Nephron progenitor cell (in vitro differentiated cells): ENCODE measurements at regions not wholly inside any gene's neighbourhood (a gene's known extent, or its start where the extent isn't known, plus 50 kb on each side); places are given as distances from the start of the nearest gene placed in this dataset.

Source experiments
- DNase-seq: peaks from one replicate; pipeline ENCODE4 v3.0.0; 2021
- H3K27ac Mint-ChIP-seq: 2 replicates; pipeline ENCODE4 v1.8.0; 2021; ENCODE audit warnings: mild to moderate bottlenecking, moderate library complexity, mixed read lengths
- H3K27me3 Mint-ChIP-seq: 2 replicates; pipeline ENCODE4 v1.8.0; 2021; ENCODE audit warnings: mild to moderate bottlenecking, low read depth, mixed read lengths; ENCODE audit not compliant: poor library complexity
- H3K36me3 Mint-ChIP-seq: 2 replicates; pipeline ENCODE4 v1.8.0; 2021; ENCODE audit warnings: low read depth, mixed read lengths
- H3K4me1 Mint-ChIP-seq: 2 replicates; pipeline ENCODE4 v1.8.0; 2021; ENCODE audit warnings: mixed read lengths
- H3K4me3 Mint-ChIP-seq: 2 replicates; pipeline ENCODE4 v1.8.0; 2021; ENCODE audit warnings: mild to moderate bottlenecking, moderate library complexity, mixed read lengths
- H3K9me3 Mint-ChIP-seq: 2 replicates; pipeline ENCODE4 v1.8.0; 2021; ENCODE audit warnings: mild to moderate bottlenecking, moderate library complexity, mixed read lengths
- TF ChIP-seq, protein P1 (sequence below): fragments of 200-600 bp; sonication (generic); IDR thresholded peaks from 2 replicates; pipeline ENCODE4 v1.5.0; 2021; ENCODE audit warnings: antibody characterized with exemption

DNA sequence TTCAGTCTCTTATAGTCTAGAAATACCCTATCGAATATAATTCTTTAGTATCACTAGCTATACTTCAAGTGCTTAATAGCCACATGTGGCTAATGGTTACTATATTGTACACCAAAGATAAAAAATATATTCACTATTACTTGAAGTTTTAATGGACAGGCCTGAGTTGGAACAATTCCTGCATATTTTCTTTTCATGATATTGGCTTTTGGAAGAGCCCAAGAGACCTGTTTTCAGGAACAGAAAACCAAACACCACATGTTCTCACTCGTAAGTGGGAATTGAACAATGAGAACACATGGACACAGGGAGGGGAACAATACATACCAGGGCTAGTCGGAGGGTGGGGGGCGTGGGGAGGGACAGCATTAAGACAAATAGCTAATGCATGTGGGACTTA, 334.4 kb upstream of the TRIB2 start:
- no peak for DNase-seq
- no peaks in the 10 kb centered on the region for H3K27me3 Mint-ChIP-seq
- H3K4me1 Mint-ChIP-seq = no peaks in the 10 kb centered on the region
- H3K36me3 Mint-ChIP-seq = no peaks in the 10 kb centered on the region
- no peak overlapping the region for H3K27ac Mint-ChIP-seq
- no peak overlapping the region for H3K4me3 Mint-ChIP-seq
- peaks cover 14% of the 10 kb centered on the region for H3K9me3 Mint-ChIP-seq
- TF ChIP-seq, protein P1, sequence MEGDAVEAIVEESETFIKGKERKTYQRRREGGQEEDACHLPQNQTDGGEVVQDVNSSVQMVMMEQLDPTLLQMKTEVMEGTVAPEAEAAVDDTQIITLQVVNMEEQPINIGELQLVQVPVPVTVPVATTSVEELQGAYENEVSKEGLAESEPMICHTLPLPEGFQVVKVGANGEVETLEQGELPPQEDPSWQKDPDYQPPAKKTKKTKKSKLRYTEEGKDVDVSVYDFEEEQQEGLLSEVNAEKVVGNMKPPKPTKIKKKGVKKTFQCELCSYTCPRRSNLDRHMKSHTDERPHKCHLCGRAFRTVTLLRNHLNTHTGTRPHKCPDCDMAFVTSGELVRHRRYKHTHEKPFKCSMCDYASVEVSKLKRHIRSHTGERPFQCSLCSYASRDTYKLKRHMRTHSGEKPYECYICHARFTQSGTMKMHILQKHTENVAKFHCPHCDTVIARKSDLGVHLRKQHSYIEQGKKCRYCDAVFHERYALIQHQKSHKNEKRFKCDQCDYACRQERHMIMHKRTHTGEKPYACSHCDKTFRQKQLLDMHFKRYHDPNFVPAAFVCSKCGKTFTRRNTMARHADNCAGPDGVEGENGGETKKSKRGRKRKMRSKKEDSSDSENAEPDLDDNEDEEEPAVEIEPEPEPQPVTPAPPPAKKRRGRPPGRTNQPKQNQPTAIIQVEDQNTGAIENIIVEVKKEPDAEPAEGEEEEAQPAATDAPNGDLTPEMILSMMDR = no peak

GRCh38 chr2:12389344-12390045, 327.2 kb upstream of the TRIB2 start:
- peak overlapping the region; percentile 14 for H3K27ac Mint-ChIP-seq
- TF ChIP-seq, protein P1 = no peak
- H3K4me1 Mint-ChIP-seq = peaks cover 6% of the 10 kb centered on the region
- no peak for DNase-seq
- no peak overlapping the region for H3K4me3 Mint-ChIP-seq
- H3K9me3 Mint-ChIP-seq = peaks cover 11% of the 10 kb centered on the region
- no peaks in the 10 kb centered on the region for H3K27me3 Mint-ChIP-seq
- no peaks in the 10 kb centered on the region for H3K36me3 Mint-ChIP-seq

DNA sequence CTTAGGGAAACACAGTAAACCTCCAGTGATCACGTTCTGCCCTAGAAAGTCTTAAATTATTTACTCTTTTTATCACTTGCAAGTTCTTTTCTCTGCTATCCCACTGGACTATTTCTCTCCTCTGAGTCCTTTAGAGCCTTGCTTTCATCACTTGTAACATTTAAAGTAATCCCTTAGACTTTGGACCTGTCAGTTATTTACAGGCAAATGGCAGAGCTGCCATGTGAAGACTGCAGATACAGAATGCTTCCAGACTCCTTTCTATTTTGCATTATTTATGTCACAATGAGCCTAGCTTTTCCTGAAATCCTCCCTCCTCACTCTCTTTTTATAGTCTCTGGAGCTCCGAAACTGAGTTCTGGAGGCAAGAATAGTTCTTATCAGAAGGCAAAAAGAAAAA, 325.6 kb upstream of the TRIB2 start:
- no peak overlapping the region for H3K4me3 Mint-ChIP-seq
- peaks cover 6% of the 10 kb centered on the region for H3K4me1 Mint-ChIP-seq
- TF ChIP-seq, protein P1 = no peak
- peaks cover 6% of the 10 kb centered on the region for H3K27me3 Mint-ChIP-seq
- no peaks in the 10 kb centered on the region for H3K36me3 Mint-ChIP-seq
- H3K27ac Mint-ChIP-seq = no peak overlapping the region
- peaks cover 11% of the 10 kb centered on the region for H3K9me3 Mint-ChIP-seq
- DNase-seq = no peak

DNA sequence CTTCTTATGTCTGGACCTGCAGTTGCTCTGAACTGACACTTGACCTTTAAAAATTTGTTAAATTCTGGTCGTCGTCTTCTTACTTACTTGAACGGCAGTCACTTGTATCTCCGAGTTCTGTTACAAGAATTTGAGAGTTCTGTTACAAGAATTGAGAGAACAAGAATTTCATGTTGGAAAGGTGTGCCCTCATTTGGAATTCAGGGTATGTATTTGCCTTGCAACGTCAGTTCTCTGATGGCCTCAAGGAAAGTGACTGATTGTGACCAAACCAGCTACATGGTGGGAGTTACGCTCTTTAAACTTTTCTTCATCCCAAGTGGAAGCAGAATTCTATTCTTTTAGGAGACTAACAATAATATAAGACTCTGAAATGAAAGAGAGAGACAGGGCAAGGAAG, 320.0 kb upstream of the TRIB2 start:
- Mint-ChIP-seq H3K4me3 (no peak overlapping the region), H3K36me3 (no peaks in the 10 kb centered on the region), H3K27ac (no peak overlapping the region), H3K27me3 (peaks cover 6% of the 10 kb centered on the region), H3K9me3 (peaks cover 1% of the 10 kb centered on the region), H3K4me1 (peaks cover 20% of the 10 kb centered on the region)
- no peak for DNase-seq
- TF ChIP-seq, protein P1 = no peak

DNA sequence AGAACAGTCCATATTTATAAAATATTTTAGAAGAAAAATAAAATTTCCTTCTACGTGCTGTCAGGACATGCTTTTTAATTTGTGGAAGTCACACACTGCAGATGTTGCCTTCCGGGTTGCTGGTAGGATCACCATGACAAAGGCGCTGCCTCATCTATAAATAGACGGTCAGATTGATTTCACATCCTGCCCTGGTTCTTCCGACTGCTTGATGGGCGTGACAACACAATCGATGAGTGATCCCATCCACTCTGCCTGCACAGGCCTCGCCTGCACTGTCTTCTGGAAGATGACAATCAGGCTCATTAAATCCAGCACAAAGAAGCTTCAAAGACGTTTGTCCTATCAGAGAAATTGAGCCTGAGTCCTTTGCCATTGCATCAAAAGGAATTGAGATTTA, 318.9 kb upstream of the TRIB2 start:
- DNase-seq = no peak
- H3K4me1 Mint-ChIP-seq = peaks cover 20% of the 10 kb centered on the region
- H3K27me3 Mint-ChIP-seq = peaks cover 8% of the 10 kb centered on the region
- peaks cover 11% of the 10 kb centered on the region for H3K9me3 Mint-ChIP-seq
- H3K27ac Mint-ChIP-seq = no peak overlapping the region
- no peak overlapping the region for H3K4me3 Mint-ChIP-seq
- H3K36me3 Mint-ChIP-seq = peaks cover 5% of the 10 kb centered on the region
- TF ChIP-seq, protein P1 = no peak

- peaks cover 18% of the 10 kb centered on the region for H3K9me3 Mint-ChIP-seq
- peaks cover 5% of the 10 kb centered on the region for H3K36me3 Mint-ChIP-seq
- no peak for DNase-seq
- H3K4me3 Mint-ChIP-seq = no peak overlapping the region
- peaks cover 24% of the 10 kb centered on the region for H3K4me1 Mint-ChIP-seq
- no peak overlapping the region for H3K27ac Mint-ChIP-seq
- TF ChIP-seq, protein P1 = no peak
- peaks cover 8% of the 10 kb centered on the region for H3K27me3 Mint-ChIP-seq
Measured at GRCh38 chr2:12399240-12399639, 317.5 kb upstream of the TRIB2 start.
